ENCODE measurements at regions not wholly inside any gene's neighbourhood (a gene's known extent, or its start where the extent isn't known, plus 50 kb on each side); places are given as distances from the start of the nearest gene placed in this dataset.

GRCh38 chr14:104301731-104302460 lies 163.5 kb downstream of the KIF26A start:
- Mint-ChIP-seq H3K27ac (ENCODE audit: unreplicated experiment) (no peak overlapping the region), H3K4me1 (ENCODE audit: low read depth, unreplicated experiment) (no peaks in the 10 kb centered on the region), H3K27me3 (ENCODE audit: unreplicated experiment) (peaks cover 11% of the 10 kb centered on the region), H3K9me3 (ENCODE audit: unreplicated experiment) (peaks cover 10% of the 10 kb centered on the region), H3K36me3 (ENCODE audit: unreplicated experiment) (peaks cover 5% of the 10 kb centered on the region), H3K4me3 (ENCODE audit: unreplicated experiment) (no peak overlapping the region)
- TF ChIP-seq, protein P1, sequence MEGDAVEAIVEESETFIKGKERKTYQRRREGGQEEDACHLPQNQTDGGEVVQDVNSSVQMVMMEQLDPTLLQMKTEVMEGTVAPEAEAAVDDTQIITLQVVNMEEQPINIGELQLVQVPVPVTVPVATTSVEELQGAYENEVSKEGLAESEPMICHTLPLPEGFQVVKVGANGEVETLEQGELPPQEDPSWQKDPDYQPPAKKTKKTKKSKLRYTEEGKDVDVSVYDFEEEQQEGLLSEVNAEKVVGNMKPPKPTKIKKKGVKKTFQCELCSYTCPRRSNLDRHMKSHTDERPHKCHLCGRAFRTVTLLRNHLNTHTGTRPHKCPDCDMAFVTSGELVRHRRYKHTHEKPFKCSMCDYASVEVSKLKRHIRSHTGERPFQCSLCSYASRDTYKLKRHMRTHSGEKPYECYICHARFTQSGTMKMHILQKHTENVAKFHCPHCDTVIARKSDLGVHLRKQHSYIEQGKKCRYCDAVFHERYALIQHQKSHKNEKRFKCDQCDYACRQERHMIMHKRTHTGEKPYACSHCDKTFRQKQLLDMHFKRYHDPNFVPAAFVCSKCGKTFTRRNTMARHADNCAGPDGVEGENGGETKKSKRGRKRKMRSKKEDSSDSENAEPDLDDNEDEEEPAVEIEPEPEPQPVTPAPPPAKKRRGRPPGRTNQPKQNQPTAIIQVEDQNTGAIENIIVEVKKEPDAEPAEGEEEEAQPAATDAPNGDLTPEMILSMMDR (IDR thresholded peaks at IDR 0.05; ENCODE audit: partially characterized antibody, unreplicated experiment) = no peak
- DNase-seq = peak; percentile 20

- Mint-ChIP-seq H3K4me1 (ENCODE audit: low read depth, unreplicated experiment) (no peaks in the 10 kb centered on the region), H3K27ac (ENCODE audit: unreplicated experiment) (no peak overlapping the region), H3K27me3 (ENCODE audit: unreplicated experiment) (peaks cover 11% of the 10 kb centered on the region), H3K9me3 (ENCODE audit: unreplicated experiment) (peaks cover 10% of the 10 kb centered on the region), H3K36me3 (ENCODE audit: unreplicated experiment) (peaks cover 5% of the 10 kb centered on the region), H3K4me3 (ENCODE audit: unreplicated experiment) (no peak overlapping the region)
- TF ChIP-seq, protein P1 (IDR thresholded peaks at IDR 0.05; ENCODE audit: partially characterized antibody, unreplicated experiment) = no peak
- DNase-seq = peak; percentile 3
Measured at GRCh38 chr14:104302794-104303405, 164.5 kb downstream of the KIF26A start.

GRCh38 chr14:104303705-104304425 lies 165.5 kb downstream of the KIF26A start:
- no peaks in the 10 kb centered on the region for H3K4me1 Mint-ChIP-seq (ENCODE audit: low read depth, unreplicated experiment)
- DNase-seq = peak; percentile 7
- H3K27ac Mint-ChIP-seq (ENCODE audit: unreplicated experiment) = no peak overlapping the region
- no peak overlapping the region for H3K4me3 Mint-ChIP-seq (ENCODE audit: unreplicated experiment)
- peaks cover 10% of the 10 kb centered on the region for H3K9me3 Mint-ChIP-seq (ENCODE audit: unreplicated experiment)
- TF ChIP-seq, protein P1 (IDR thresholded peaks at IDR 0.05; ENCODE audit: partially characterized antibody, unreplicated experiment) = no peak
- H3K27me3 Mint-ChIP-seq (ENCODE audit: unreplicated experiment) = peaks cover 11% of the 10 kb centered on the region
- peaks cover 5% of the 10 kb centered on the region for H3K36me3 Mint-ChIP-seq (ENCODE audit: unreplicated experiment)

GRCh38 chr14:104304451-104305351 lies 166.3 kb downstream of the KIF26A start:
- Mint-ChIP-seq H3K4me3 (ENCODE audit: unreplicated experiment) (no peak overlapping the region), H3K36me3 (ENCODE audit: unreplicated experiment) (peaks cover 5% of the 10 kb centered on the region), H3K27ac (ENCODE audit: unreplicated experiment) (no peak overlapping the region), H3K27me3 (ENCODE audit: unreplicated experiment) (peaks cover 11% of the 10 kb centered on the region), H3K4me1 (ENCODE audit: low read depth, unreplicated experiment) (no peaks in the 10 kb centered on the region), H3K9me3 (ENCODE audit: unreplicated experiment) (peaks cover 10% of the 10 kb centered on the region)
- TF ChIP-seq, protein P1 (IDR thresholded peaks at IDR 0.05; ENCODE audit: partially characterized antibody, unreplicated experiment) = no peak
- DNase-seq = peak; percentile 10

All from glutamatergic neuron (in vitro differentiated cells).